H1 (cell line): ENCODE measurements at regions not wholly inside any gene's neighbourhood (a gene's known extent, or its start where the extent isn't known, plus 50 kb on each side); places are given as distances from the start of the nearest gene placed in this dataset.

Experiments used
- CTCF ChIA-PET: fragments of 300-600 bp; sonication (Branson Sonifier 250); formaldehyde crosslinking; loops from one replicate; lab custom pipeline; 2021; ENCODE audit not compliant: partially characterized antibody; lab: Charles Lee
- POLR2A ChIA-PET: fragments of 300-600 bp; sonication (Branson Sonifier 250); formaldehyde crosslinking; loops from one replicate; lab custom pipeline; 2021; ENCODE audit warnings: inconsistent platforms; ENCODE audit not compliant: partially characterized antibody; lab: Charles Lee
- DNase-seq, 2 experiments: peaks; one replicate each; pipeline versions ENCODE4 v3.0.0 to v3.0.0-alpha.2; 2010 to 2022; ENCODE audit warnings: low spot score in 2 of 2, low read depth in 1 of 2, mixed read lengths in 1 of 2
- FAIRE-seq: peaks from 2 replicates; lab custom pipeline; 2011; peaks lifted over from hg19 to GRCh38; lab: Jason Lieb, UNC
- H2AFZ ChIP-seq: 2 replicates; pipeline ENCODE4 v1.8.1; 2012; ENCODE audit warnings: low read length, inconsistent platforms
- H2AK5ac ChIP-seq: 2 replicates; pipeline ENCODE4 v1.6.1; 2013; ENCODE audit warnings: low read depth, low read length
- H2BK120ac ChIP-seq: replicated peaks from 2 replicates; pipeline ENCODE3; 2013; ENCODE audit warnings: low read depth, low read length, inconsistent platforms
- H2BK12ac ChIP-seq: 2 replicates; pipeline ENCODE4 v1.6.1; 2013; ENCODE audit warnings: low read depth, low read length
- H2BK15ac ChIP-seq: 2 replicates; pipeline ENCODE4 v1.6.1; 2013; ENCODE audit warnings: low read length
- H2BK20ac ChIP-seq: 2 replicates; pipeline ENCODE4 v1.6.1; 2013; ENCODE audit warnings: low read length
- H2BK5ac ChIP-seq: 2 replicates; pipeline ENCODE4 v1.6.1; 2013; ENCODE audit warnings: low read depth, low read length
- H3K14ac ChIP-seq: 2 replicates; pipeline ENCODE4 v1.6.1; 2013; ENCODE audit warnings: inconsistent platforms; ENCODE audit not compliant: insufficient read length
- H3K18ac ChIP-seq: 2 replicates; pipeline ENCODE4 v1.6.1; 2013; ENCODE audit warnings: low read length; ENCODE audit errors: extremely low read depth
- H3K23ac ChIP-seq: 2 replicates; pipeline ENCODE4 v1.6.1; 2013; ENCODE audit warnings: inconsistent platforms; ENCODE audit not compliant: insufficient read length
- H3K23me2 ChIP-seq: 2 replicates; pipeline ENCODE4 v1.6.1; 2013; ENCODE audit warnings: low read depth, low read length
- H3K27ac ChIP-seq: 2 replicates; pipeline ENCODE4 v1.6.1; 2011; ENCODE audit warnings: low read depth, low read length, inconsistent platforms
- H3K27me3 ChIP-seq, 4 experiments: replicated peaks in 1 of 4; 1 replicate in 1 of 4; 2 replicates in 3 of 4; pipeline versions ENCODE4 v1.6.1 to v1.8.1; 2011 to 2013; ENCODE audit warnings: low read length in 3 of 4, mild to moderate bottlenecking in 3 of 4, inconsistent platforms in 2 of 4, mixed read lengths in 2 of 4, moderate library complexity in 1 of 4; ENCODE audit not compliant: control insufficient read depth in 3 of 4, insufficient read depth in 3 of 4; ENCODE audit errors: extremely low read depth in 1 of 4
- H3K36me3 ChIP-seq, 4 experiments: 2 replicates each; pipeline versions ENCODE4 v1.6.1 to v1.8.1; 2011 to 2013; ENCODE audit warnings: mild to moderate bottlenecking in 4 of 4, low read length in 3 of 4, moderate library complexity in 2 of 4, control low read depth in 1 of 4, inconsistent platforms in 1 of 4; ENCODE audit not compliant: insufficient read depth in 4 of 4, control insufficient read depth in 2 of 4
- H3K4ac ChIP-seq: replicated peaks from 2 replicates; pipeline ENCODE3; 2013; ENCODE audit warnings: low read length, low read depth, mixed read lengths, inconsistent platforms; ENCODE audit not compliant: insufficient read length
- H3K4me1 ChIP-seq, 4 experiments: replicated peaks in 1 of 4; 1 replicate in 1 of 4; 2 replicates in 3 of 4; pipeline versions ENCODE4 v1.6.1 to v1.8.1; 2011 to 2013; ENCODE audit warnings: low read length in 3 of 4, inconsistent platforms in 2 of 4, mixed read lengths in 1 of 4; ENCODE audit not compliant: insufficient read depth in 4 of 4, control insufficient read depth in 3 of 4
- H3K4me2 ChIP-seq, 2 experiments: 2 replicates each; pipeline versions ENCODE4 v1.6.1 to v1.8.1; 2011 to 2013; ENCODE audit warnings: low read depth in 2 of 2, low read length in 2 of 2, control low read depth in 1 of 2, inconsistent platforms in 1 of 2, mild to moderate bottlenecking in 1 of 2; ENCODE audit not compliant: insufficient read depth in 1 of 2
- H3K4me3 ChIP-seq, 4 experiments: fragments of 200-600, 300-600 bp in 1 of 4; sonication (generic), shearing (Covaris generic), sonication (Bioruptor Twin) in 1 of 4; 2 replicates each; pipeline versions ENCODE4 v1.5.1 to v1.8.1; 2011 to 2016; ENCODE audit warnings: low read length in 4 of 4, low read depth in 3 of 4, control low read depth in 2 of 4, inconsistent platforms in 2 of 4, mild to moderate bottlenecking in 2 of 4, mixed read lengths in 1 of 4, moderate library complexity in 1 of 4; ENCODE audit not compliant: insufficient read depth in 2 of 4; ENCODE audit errors: extremely low read depth in 1 of 4
- H3K56ac ChIP-seq: replicated peaks from 2 replicates; pipeline ENCODE3; 2013; ENCODE audit warnings: low read depth, mild to moderate bottlenecking, mixed read lengths, low read length, inconsistent platforms; ENCODE audit not compliant: insufficient read length
- H3K79me1 ChIP-seq: 2 replicates; pipeline ENCODE4 v1.6.1; 2013; ENCODE audit warnings: low read depth, low read length, control low read depth
- H3K79me2 ChIP-seq, 2 experiments: 2 replicates each; pipeline versions ENCODE4 v1.6.1 to v1.8.1; 2012 to 2013; ENCODE audit warnings: low read length in 2 of 2, mild to moderate bottlenecking in 2 of 2, inconsistent platforms in 1 of 2; ENCODE audit not compliant: insufficient read depth in 2 of 2, control insufficient read depth in 1 of 2
- H3K9ac ChIP-seq, 4 experiments: replicated peaks in 1 of 4; 1 replicate in 1 of 4; 2 replicates in 3 of 4; pipeline versions ENCODE4 v1.6.1 to v1.8.1; 2011 to 2013; ENCODE audit warnings: low read depth in 3 of 4, low read length in 3 of 4, control low read depth in 2 of 4, mild to moderate bottlenecking in 2 of 4, moderate library complexity in 2 of 4, inconsistent platforms in 1 of 4; ENCODE audit errors: extremely low read depth in 1 of 4
- H3K9me3 ChIP-seq, 2 experiments: 2 replicates each; pipeline versions ENCODE4 v1.6.1 to v1.8.1; 2012 to 2013; ENCODE audit warnings: mild to moderate bottlenecking in 2 of 2, moderate library complexity in 2 of 2, control low read depth in 1 of 2, inconsistent platforms in 1 of 2, low read depth in 1 of 2, low read length in 1 of 2, mixed read lengths in 1 of 2; ENCODE audit not compliant: insufficient read depth in 2 of 2
- H4K20me1 ChIP-seq, 2 experiments: replicated peaks in 1 of 2; 2 replicates each; pipeline versions ENCODE3 to v1.8.1; 2011 to 2013; ENCODE audit warnings: inconsistent platforms in 2 of 2, low read length in 2 of 2, mild to moderate bottlenecking in 1 of 2; ENCODE audit not compliant: insufficient read depth in 2 of 2, control insufficient read depth in 1 of 2
- H4K5ac ChIP-seq: 2 replicates; pipeline ENCODE4 v1.6.1; 2013; ENCODE audit warnings: low read length, low read depth, mixed read lengths, inconsistent platforms; ENCODE audit not compliant: insufficient read length
- H4K8ac ChIP-seq: 2 replicates; pipeline ENCODE4 v1.8.0; 2013; ENCODE audit warnings: mild to moderate bottlenecking, moderate library complexity, low read length, inconsistent platforms; ENCODE audit not compliant: insufficient read depth; ENCODE audit errors: extremely low read depth
- H4K91ac ChIP-seq: replicated peaks from 2 replicates; pipeline ENCODE3; 2013; ENCODE audit warnings: low read length, mixed read lengths, inconsistent platforms; ENCODE audit not compliant: insufficient read length
- BCL11A ChIP-seq, 2 experiments: IDR thresholded peaks; one replicate each; pipeline ENCODE4 v1.6.1; 2011; ENCODE audit warnings: low read depth in 2 of 2, low read length in 2 of 2, mild to moderate bottlenecking in 2 of 2
- WGBS, 2 experiments: shearing (Covaris generic) in 1 of 2; methylation state at CpG; one replicate each; pipeline versions ENCODE4 v1.1.6 to v1.1.7; 2013 to 2015; ENCODE audit warnings: low lambda C conversion rate in 2 of 2, mixed read lengths in 2 of 2, inconsistent platforms in 1 of 2, low coverage in 1 of 2, missing lambda C conversion rate in 1 of 2; ENCODE audit not compliant: insufficient replicate concordance in 2 of 2, insufficient coverage in 1 of 2, insufficient read length in 1 of 2; ENCODE audit errors: extremely low coverage in 1 of 2, missing lambda C conversion rate in 1 of 2; 5-methylcytosine and 5-hydroxymethylcytosine counted together

DNA sequence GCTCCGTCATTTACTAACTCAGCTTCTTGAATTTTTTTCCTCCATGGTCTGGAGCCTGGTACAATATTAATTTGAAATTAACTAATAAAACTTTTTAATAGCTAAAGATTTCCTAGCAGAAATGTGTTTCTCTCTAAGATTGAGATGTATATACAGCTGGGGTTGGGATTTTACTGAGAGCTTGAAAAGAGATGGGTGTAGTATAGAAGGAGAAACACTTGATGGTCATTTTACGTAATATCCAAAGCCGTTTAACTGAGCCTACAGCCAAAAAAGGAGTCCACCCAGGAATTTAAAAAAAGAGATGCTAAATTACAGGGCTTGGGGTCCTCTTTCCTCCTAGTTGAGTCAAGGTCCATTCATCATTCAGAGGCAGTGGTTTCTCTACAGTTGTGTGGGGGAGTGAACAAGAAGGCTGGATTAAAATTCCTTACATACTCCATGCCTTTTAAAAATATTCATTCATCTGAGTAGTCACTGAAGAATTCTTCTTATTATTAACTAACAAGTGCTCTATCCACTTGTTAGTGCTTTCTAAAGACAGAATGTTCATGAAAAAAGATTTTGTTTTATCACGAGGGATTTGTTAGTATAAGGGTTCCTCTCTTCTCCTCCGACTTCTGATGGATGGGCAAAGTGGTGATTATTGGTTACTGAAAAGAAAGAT is 255.3 kb upstream of the IL12A start:
- H3K56ac ChIP-seq, result no peak overlapping the region
- H3K14ac ChIP-seq, result no peak overlapping the region
- H3K9ac ChIP-seq, result no peak overlapping the region
- H3K36me3 ChIP-seq, result no peaks in the 10 kb centered on the region
- H2BK20ac ChIP-seq, result no peak overlapping the region
- H2BK5ac ChIP-seq, result no peak overlapping the region
- no peak for FAIRE-seq
- no peak overlapping the region for H3K23ac ChIP-seq
- peak overlapping the region in 1 of 4 experiments; percentile 56; a peak in 2 of 8 replicates for H3K4me3 ChIP-seq
- H3K27ac ChIP-seq, result no peak overlapping the region
- DNase-seq, result no peak
- peaks cover 2 to 11% (median 7%) of the 10 kb centered on the region in 4 experiments; a peak in 4 of 7 replicates for H3K4me1 ChIP-seq
- no peak overlapping the region for H4K91ac ChIP-seq
- no peaks in the 10 kb centered on the region for H3K9me3 ChIP-seq
- H3K18ac ChIP-seq, result no peak overlapping the region
- peak overlapping the region; percentile 66 to 67; a peak in 2 of 4 replicates for H3K4me2 ChIP-seq
- POLR2A ChIA-PET, result interaction anchor here (0.5 to 1.4 kb wide), 5 partner anchors 8 to 1316 kb away, joined by 3 to 8 read pairs (median 3); no protein-coding TSS in a partner anchor
- H2BK120ac ChIP-seq, result no peak overlapping the region
- no peak overlapping the region for H2BK12ac ChIP-seq
- no peak for TF ChIP-seq BCL11A (IDR thresholded peaks at IDR 0.05; ENCODE audit: low read depth in 2 of 2, low read length in 2 of 2)
- H4K8ac ChIP-seq, result no peak overlapping the region
- H4K5ac ChIP-seq, result no peak overlapping the region
- no peak overlapping the region for H2BK15ac ChIP-seq
- H4K20me1 ChIP-seq, result no peaks in the 10 kb centered on the region
- CTCF ChIA-PET, result interaction anchor here (0.7 to 2.6 kb wide), 8 partner anchors 33 to 472 kb away, joined by 4 to 14 read pairs (median 4); no protein-coding TSS in a partner anchor
- peaks cover 2% of the 10 kb centered on the region; the same call in 1 of the 2 replicates for H3K23me2 ChIP-seq
- H3K4ac ChIP-seq, result no peak overlapping the region
- no peaks in the 10 kb centered on the region for H3K27me3 ChIP-seq
- no peak overlapping the region for H2AFZ ChIP-seq
- H3K79me1 ChIP-seq, result no peaks in the 10 kb centered on the region
- H3K79me2 ChIP-seq, result no peaks in the 10 kb centered on the region
- no peak overlapping the region for H2AK5ac ChIP-seq
- WGBS, 2 experiments, result 73% methylated on average over 5 of the region's 5 CpGs; no CpG with 5 or more reads in 1 of the 2 experiments
